ENCODE measurements at regions not wholly inside any gene's neighbourhood (a gene's known extent, or its start where the extent isn't known, plus 50 kb on each side); places are given as distances from the start of the nearest gene placed in this dataset.
A peak's percentile ranks its signal among the peaks of the same experiment; 100 is the strongest.

DNA sequence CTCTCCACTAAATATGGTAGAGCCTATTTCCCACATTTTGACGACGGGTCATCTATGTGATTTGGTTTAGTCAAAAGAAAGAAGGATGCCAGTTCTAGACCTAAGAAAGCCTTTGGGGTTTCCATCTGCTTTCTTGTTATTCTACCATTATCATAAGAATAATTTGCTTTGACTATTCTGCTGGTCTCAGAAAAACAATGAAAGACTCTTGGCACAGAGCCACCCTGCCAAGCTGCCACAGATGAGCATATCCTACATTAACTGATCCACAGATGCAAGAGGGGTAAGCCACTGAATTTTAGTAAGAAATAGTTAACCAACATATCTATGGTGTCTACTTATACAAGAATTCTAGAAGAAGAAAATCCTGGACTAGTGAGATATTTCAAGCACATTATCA, 158.6 kb upstream of the MAGI2 start:
- no peak overlapping the region for H3K4me2 ChIP-seq
- H3K27ac Mint-ChIP-seq, result no peak overlapping the region
- H3K27me3 Mint-ChIP-seq (ENCODE audit: insufficient read depth, low read depth), result peaks cover 2% of the 10 kb centered on the region
- H3K79me2 ChIP-seq (ENCODE audit: low read depth), result no peaks in the 10 kb centered on the region
- TF ChIP-seq, protein P1, sequence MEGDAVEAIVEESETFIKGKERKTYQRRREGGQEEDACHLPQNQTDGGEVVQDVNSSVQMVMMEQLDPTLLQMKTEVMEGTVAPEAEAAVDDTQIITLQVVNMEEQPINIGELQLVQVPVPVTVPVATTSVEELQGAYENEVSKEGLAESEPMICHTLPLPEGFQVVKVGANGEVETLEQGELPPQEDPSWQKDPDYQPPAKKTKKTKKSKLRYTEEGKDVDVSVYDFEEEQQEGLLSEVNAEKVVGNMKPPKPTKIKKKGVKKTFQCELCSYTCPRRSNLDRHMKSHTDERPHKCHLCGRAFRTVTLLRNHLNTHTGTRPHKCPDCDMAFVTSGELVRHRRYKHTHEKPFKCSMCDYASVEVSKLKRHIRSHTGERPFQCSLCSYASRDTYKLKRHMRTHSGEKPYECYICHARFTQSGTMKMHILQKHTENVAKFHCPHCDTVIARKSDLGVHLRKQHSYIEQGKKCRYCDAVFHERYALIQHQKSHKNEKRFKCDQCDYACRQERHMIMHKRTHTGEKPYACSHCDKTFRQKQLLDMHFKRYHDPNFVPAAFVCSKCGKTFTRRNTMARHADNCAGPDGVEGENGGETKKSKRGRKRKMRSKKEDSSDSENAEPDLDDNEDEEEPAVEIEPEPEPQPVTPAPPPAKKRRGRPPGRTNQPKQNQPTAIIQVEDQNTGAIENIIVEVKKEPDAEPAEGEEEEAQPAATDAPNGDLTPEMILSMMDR (IDR thresholded peaks at IDR 0.05), result no peak
- TF ChIP-seq EZH2phosphoT487 (IDR thresholded peaks at IDR 0.05), result no peak
- no peak for TF ChIP-seq EZH2 (IDR thresholded peaks at IDR 0.05)
- no peaks in the 10 kb centered on the region for H3K36me3 ChIP-seq
- H3K4me3 ChIP-seq, result no peak overlapping the region
- peaks cover 3% of the 10 kb centered on the region for H3K9me3 Mint-ChIP-seq
- H4K20me1 ChIP-seq (ENCODE audit: low read depth), result no peaks in the 10 kb centered on the region
- no peak overlapping the region for H3K4me3 Mint-ChIP-seq
- H3K4me1 ChIP-seq, result no peaks in the 10 kb centered on the region
- H3K27ac ChIP-seq, result no peak overlapping the region
- no peaks in the 10 kb centered on the region for H3K27me3 ChIP-seq
- no peaks in the 10 kb centered on the region for H3K9me3 ChIP-seq (ENCODE audit: low read depth)
- peaks cover 5% of the 10 kb centered on the region for H3K4me1 Mint-ChIP-seq
- H3F3A ChIP-seq (ENCODE audit: low read depth), result no peaks in the 10 kb centered on the region
- no peak for DNase-seq (ENCODE audit: low spot score)
- H3K9ac ChIP-seq, result no peak overlapping the region
- H3K36me3 Mint-ChIP-seq, result no peaks in the 10 kb centered on the region
- H2AFZ ChIP-seq (replicated peaks), result no peak overlapping the region

DNA sequence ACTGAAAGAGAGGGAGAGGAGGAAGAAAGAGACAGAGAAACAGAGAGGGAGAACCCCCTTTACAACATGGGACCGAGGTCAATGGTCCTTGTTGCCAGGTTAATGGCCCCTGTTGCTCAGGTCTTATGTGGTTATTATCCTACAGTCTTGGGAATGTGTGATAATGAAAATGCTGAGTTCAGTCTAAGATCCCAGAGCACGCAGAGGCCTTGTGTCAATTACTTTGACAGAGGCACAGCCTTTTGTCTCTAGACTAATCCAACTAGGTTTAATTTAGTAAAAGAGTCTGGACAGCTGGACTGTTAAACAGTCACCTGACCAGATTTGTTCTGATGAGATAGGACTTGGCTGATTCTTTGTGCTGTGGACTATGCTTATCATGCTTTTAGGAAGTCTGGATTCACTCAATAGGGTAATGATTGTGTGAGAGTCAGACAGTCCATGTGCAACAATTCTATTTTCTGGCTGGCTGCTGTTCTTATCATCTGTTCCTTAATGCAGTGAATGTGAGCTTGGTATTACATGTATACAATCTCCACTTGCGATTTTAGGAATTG, 157.4 kb upstream of the MAGI2 start:
- Histone ChIP-seq H3K9me3 (ENCODE audit: low read depth) (no peaks in the 10 kb centered on the region), H3K9ac (no peak overlapping the region), H4K20me1 (ENCODE audit: low read depth) (no peaks in the 10 kb centered on the region), H3K79me2 (ENCODE audit: low read depth) (no peaks in the 10 kb centered on the region), H3K27me3 (no peaks in the 10 kb centered on the region), H3K4me1 (no peaks in the 10 kb centered on the region), H3K36me3 (no peaks in the 10 kb centered on the region), H3K4me2 (no peak overlapping the region), H2AFZ (replicated peaks) (peak overlapping the region; percentile 58), H3K4me3 (no peak overlapping the region), H3F3A (ENCODE audit: low read depth) (no peaks in the 10 kb centered on the region), H3K27ac (no peak overlapping the region)
- TF ChIP-seq, protein P1 (IDR thresholded peaks at IDR 0.05), result no peak
- TF ChIP-seq EZH2 (IDR thresholded peaks at IDR 0.05) (no peak), EZH2phosphoT487 (IDR thresholded peaks at IDR 0.05) (no peak)
- H3K36me3 Mint-ChIP-seq, result no peaks in the 10 kb centered on the region
- H3K9me3 Mint-ChIP-seq, result peaks cover under 1% of the 10 kb centered on the region
- no peak overlapping the region for H3K4me3 Mint-ChIP-seq
- DNase-seq (ENCODE audit: low spot score), result peak; percentile 19
- H3K4me1 Mint-ChIP-seq, result peaks cover 5% of the 10 kb centered on the region
- H3K27ac Mint-ChIP-seq, result no peak overlapping the region
- no peaks in the 10 kb centered on the region for H3K27me3 Mint-ChIP-seq (ENCODE audit: insufficient read depth, low read depth)

DNA sequence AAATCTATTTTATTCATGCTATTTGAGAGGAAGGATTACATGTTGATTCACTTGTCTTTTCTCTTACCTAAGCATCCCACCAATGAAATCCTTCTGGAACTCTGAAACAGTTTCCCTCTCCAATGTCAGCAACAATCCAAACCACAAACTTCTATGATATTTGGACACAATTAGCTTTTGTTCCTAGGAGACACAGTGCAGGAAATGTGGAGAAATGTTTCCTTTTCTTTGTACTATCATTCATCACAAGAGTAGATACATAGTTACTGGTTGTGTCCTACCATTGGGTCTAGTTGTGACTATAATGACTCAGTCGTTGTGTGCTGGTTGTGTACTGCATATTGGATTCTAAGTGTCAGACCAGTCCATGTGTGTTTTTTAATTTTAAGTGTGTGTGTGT, 156.8 kb upstream of the MAGI2 start:
- Histone ChIP-seq H3K4me3 (no peak overlapping the region), H3K27ac (no peak overlapping the region), H3K36me3 (no peaks in the 10 kb centered on the region), H4K20me1 (ENCODE audit: low read depth) (no peaks in the 10 kb centered on the region), H3K27me3 (no peaks in the 10 kb centered on the region), H3K9ac (no peak overlapping the region), H2AFZ (replicated peaks) (peak overlapping the region; percentile 58), H3K79me2 (ENCODE audit: low read depth) (no peaks in the 10 kb centered on the region), H3K4me2 (no peak overlapping the region), H3K4me1 (no peaks in the 10 kb centered on the region), H3K9me3 (ENCODE audit: low read depth) (no peaks in the 10 kb centered on the region), H3F3A (ENCODE audit: low read depth) (no peaks in the 10 kb centered on the region)
- TF ChIP-seq EZH2phosphoT487 (IDR thresholded peaks at IDR 0.05), result no peak
- TF ChIP-seq, protein P1 (IDR thresholded peaks at IDR 0.05), result no peak
- no peaks in the 10 kb centered on the region for H3K36me3 Mint-ChIP-seq
- H3K9me3 Mint-ChIP-seq, result no peaks in the 10 kb centered on the region
- H3K27me3 Mint-ChIP-seq (ENCODE audit: insufficient read depth, low read depth), result no peaks in the 10 kb centered on the region
- no peak overlapping the region for H3K27ac Mint-ChIP-seq
- no peak overlapping the region for H3K4me3 Mint-ChIP-seq
- H3K4me1 Mint-ChIP-seq, result peaks cover 5% of the 10 kb centered on the region
- no peak for DNase-seq (ENCODE audit: low spot score)

Measured in neural progenitor cell (in vitro differentiated cells).